ENCODE measurements at regions not wholly inside any gene's neighbourhood (a gene's known extent, or its start where the extent isn't known, plus 50 kb on each side); places are given as distances from the start of the nearest gene placed in this dataset.
"Not testable (repeated sequence)": the region's sequence is repeated elsewhere in the genome, so short reads cannot be mapped to it uniquely, and the experiment has no call there.

- DNase-seq (ENCODE audit: extremely low spot score) = no peak
- TF ChIP-seq CTCF (IDR thresholded peaks at IDR 0.05; ENCODE audit: control extremely low read depth, extremely low read depth, low read depth, missing control alignments) = no peak
- ChIA-PET POLR2A (no interaction called here), CTCF (interaction anchor here (0.7 to 4.1 kb wide), 20 partner anchors 9 to 1072 kb away, joined by 3 to 44 read pairs (median 6); no protein-coding TSS in a partner anchor)
Observed at GRCh38 chr1:18574754-18575153, 55.9 kb upstream of the PAX7 start.

GRCh38 chr1:18575620-18576019 lies 55.0 kb upstream of the PAX7 start:
- peak; percentile 50 for DNase-seq (ENCODE audit: extremely low spot score)
- ChIA-PET CTCF (interaction anchor here (0.7 to 4.1 kb wide), 38 partner anchors 10 to 1073 kb away, joined by 3 to 44 read pairs (median 4); no protein-coding TSS in a partner anchor), POLR2A (no interaction called here)
- TF ChIP-seq CTCF (IDR thresholded peaks at IDR 0.05; ENCODE audit: control extremely low read depth, extremely low read depth, low read depth, missing control alignments) = peak; percentile 93

GRCh38 chr1:18578271-18578670 lies 52.4 kb upstream of the PAX7 start:
- no peak for TF ChIP-seq CTCF (IDR thresholded peaks at IDR 0.05; ENCODE audit: control extremely low read depth, extremely low read depth, low read depth, missing control alignments)
- ChIA-PET POLR2A (no interaction called here), CTCF (interaction anchor here (1.0 to 4.1 kb wide), 3 partner anchors 23 to 917 kb away, joined by 3 to 36 read pairs (median 3); no protein-coding TSS in a partner anchor)
- DNase-seq (ENCODE audit: extremely low spot score) = no peak

GRCh38 chr1:18579267-18579666 lies 51.4 kb upstream of the PAX7 start:
- POLR2A ChIA-PET; DNase-seq (ENCODE audit: extremely low spot score): not testable (repeated sequence)
- CTCF ChIA-PET = interaction anchor here (1.3 to 5.6 kb wide), 3 partner anchors 10 to 918 kb away, joined by 3 to 47 read pairs (median 3); no protein-coding TSS in a partner anchor

- ChIA-PET CTCF (interaction anchor here (1.3 to 5.6 kb wide), 4 partner anchors 9 to 919 kb away, joined by 3 to 47 read pairs (median 4); no protein-coding TSS in a partner anchor), POLR2A (no interaction called here)
- DNase-seq (ENCODE audit: extremely low spot score) = no peak
- no peak for TF ChIP-seq CTCF (IDR thresholded peaks at IDR 0.05; ENCODE audit: control extremely low read depth, extremely low read depth, low read depth, missing control alignments)
Observed at GRCh38 chr1:18580047-18580446, 50.6 kb upstream of the PAX7 start.

GRCh38 chr1:18580691-18581419 lies 49.8 kb upstream of the PAX7 start:
- no peak for TF ChIP-seq CTCF (IDR thresholded peaks at IDR 0.05; ENCODE audit: control extremely low read depth, extremely low read depth, low read depth, missing control alignments)
- CTCF ChIA-PET = interaction anchor here (0.8 to 5.6 kb wide), 15 partner anchors 8 to 1078 kb away, joined by 3 to 47 read pairs (median 4); no protein-coding TSS in a partner anchor
- no peak for DNase-seq (ENCODE audit: extremely low spot score)
- POLR2A ChIA-PET = no interaction called here

Measured in GM10248 (cell line).